Keratinocyte (primary cell): ENCODE measurements at regions not wholly inside any gene's neighbourhood (a gene's known extent, or its start where the extent isn't known, plus 50 kb on each side); places are given as distances from the start of the nearest gene placed in this dataset.

Experiments
- DNase-seq: peaks from one replicate; pipeline ENCODE4 v3.0.0-alpha.2; 2011; ENCODE audit warnings: low read depth, missing footprints, low spot score
- FAIRE-seq: peaks from 2 replicates; lab custom pipeline; 2011; peaks lifted over from hg19 to GRCh38; lab: Jason Lieb, UNC
- H2AFZ ChIP-seq: 2 replicates; pipeline ENCODE4 v1.6.0; 2012; ENCODE audit warnings: low read length, control low read depth, inconsistent platforms; ENCODE audit not compliant: control insufficient read depth
- H3K27ac ChIP-seq: 2 replicates; pipeline ENCODE4 v1.5.1; 2011; ENCODE audit warnings: low read length; ENCODE audit not compliant: control insufficient read depth, insufficient read depth
- H3K27me3 ChIP-seq: 3 replicates; pipeline ENCODE4 v1.6.0; 2011; ENCODE audit warnings: low read length; ENCODE audit not compliant: control insufficient read depth, insufficient read depth; ENCODE audit errors: extremely low read depth
- H3K36me3 ChIP-seq, 2 experiments: 2 replicates in 1 of 2; 3 replicates in 1 of 2; pipeline ENCODE4 v1.5.1; 2011; ENCODE audit warnings: low read length in 2 of 2, mild to moderate bottlenecking in 1 of 2; ENCODE audit not compliant: control insufficient read depth in 2 of 2, insufficient read depth in 2 of 2; ENCODE audit errors: extremely low read depth in 1 of 2
- H3K4me1 ChIP-seq: 3 replicates; pipeline ENCODE4 v1.5.1; 2011; ENCODE audit warnings: low read length; ENCODE audit not compliant: control insufficient read depth, insufficient read depth; ENCODE audit errors: extremely low read depth
- H3K4me2 ChIP-seq: 3 replicates; pipeline ENCODE4 v1.6.0; 2011; ENCODE audit warnings: low read depth, low read length; ENCODE audit not compliant: control insufficient read depth, insufficient read depth; ENCODE audit errors: extremely low read depth
- H3K4me3 ChIP-seq, 3 experiments: fragments of 200-600 bp in 1 of 3; sonication (generic) in 1 of 3; 2 replicates in 2 of 3; 3 replicates in 1 of 3; pipeline ENCODE4 v1.5.1; 2011 to 2016; ENCODE audit warnings: low read length in 3 of 3, mild to moderate bottlenecking in 3 of 3, control low read depth in 2 of 3, inconsistent platforms in 1 of 3, low read depth in 1 of 3, mixed read lengths in 1 of 3, mixed run types in 1 of 3, moderate library complexity in 1 of 3; ENCODE audit not compliant: control insufficient read depth in 2 of 3, insufficient read depth in 2 of 3; ENCODE audit errors: extremely low read depth in 1 of 3
- H3K79me2 ChIP-seq: 2 replicates; pipeline ENCODE4 v1.6.0; 2012; ENCODE audit warnings: low read length; ENCODE audit not compliant: control insufficient read depth, insufficient read depth
- H3K9ac ChIP-seq: 3 replicates; pipeline ENCODE4 v1.6.0; 2011; ENCODE audit warnings: low read length; ENCODE audit not compliant: control insufficient read depth, insufficient read depth; ENCODE audit errors: extremely low read depth
- H3K9me1 ChIP-seq: 3 replicates; pipeline ENCODE4 v1.6.0; 2011; ENCODE audit warnings: low read length; ENCODE audit not compliant: control insufficient read depth, insufficient read depth; ENCODE audit errors: extremely low read depth
- H3K9me3 ChIP-seq: 2 replicates; pipeline ENCODE4 v1.5.1; 2012; ENCODE audit warnings: low read depth, low read length; ENCODE audit not compliant: control insufficient read depth
- H4K20me1 ChIP-seq: 3 replicates; pipeline ENCODE4 v1.6.0; 2011; ENCODE audit warnings: low read length; ENCODE audit not compliant: control insufficient read depth, insufficient read depth; ENCODE audit errors: extremely low read depth
- CTCF ChIP-seq, 3 experiments: IDR thresholded peaks in 1 of 3; conservative IDR thresholded peaks in 1 of 3; optimal IDR thresholded peaks in 1 of 3; 2 replicates in 2 of 3; 3 replicates in 1 of 3; pipeline versions ENCODE3 to v1.5.1; 2011; ENCODE audit warnings: low read length in 3 of 3, mild to moderate bottlenecking in 3 of 3, moderate library complexity in 2 of 3, control low read depth in 1 of 3, inconsistent platforms in 1 of 3; ENCODE audit not compliant: insufficient read depth in 2 of 3; ENCODE audit errors: extremely low read depth in 1 of 3
- EZH2 ChIP-seq: IDR thresholded peaks from one replicate; pipeline ENCODE4 v1.6.1; 2012; ENCODE audit warnings: inconsistent platforms, mild to moderate bottlenecking, low read length, moderate library complexity
- dilution Hi-C: fragments of 300-500 bp; cut with MboI; formaldehyde crosslinking; loops from one replicate; pipeline ENCODE4 v1.7.0; 2020; ENCODE audit warnings: low sequenced_read_pairs; ENCODE audit not compliant: extremely low pct_ligation_motif_present

GRCh38 chr1:244291236-244292201, 160.2 kb downstream of the ADSS2 start:
- H3K9me1 ChIP-seq: no peaks in the 10 kb centered on the region
- no peak for FAIRE-seq
- no peak overlapping the region for H3K27ac ChIP-seq
- no peak overlapping the region for H2AFZ ChIP-seq
- H3K27me3 ChIP-seq: no peaks in the 10 kb centered on the region
- H3K4me2 ChIP-seq: no peak overlapping the region
- no peaks in the 10 kb centered on the region for H4K20me1 ChIP-seq
- dilution Hi-C loops: no loop called here
- no peak overlapping the region for H3K4me3 ChIP-seq
- no peak overlapping the region for H3K9ac ChIP-seq
- H3K4me1 ChIP-seq: no peaks in the 10 kb centered on the region
- no peaks in the 10 kb centered on the region for H3K9me3 ChIP-seq
- H3K79me2 ChIP-seq: no peaks in the 10 kb centered on the region
- no peak for TF ChIP-seq CTCF (optimal IDR thresholded peaks at IDR 0.05 in 1 of 3, IDR thresholded peaks at IDR 0.05 in 1 of 3, conservative IDR thresholded peaks at IDR 0.05 in 1 of 3; ENCODE audit: extremely low read depth in 1 of 3, insufficient read depth in 2 of 3, low read length in 3 of 3)
- TF ChIP-seq EZH2: no peak
- H3K36me3 ChIP-seq: no peaks in the 10 kb centered on the region
- DNase-seq: no peak

- Histone ChIP-seq H3K27ac (no peak overlapping the region), H3K27me3 (no peaks in the 10 kb centered on the region), H3K9me1 (no peaks in the 10 kb centered on the region), H3K4me3 (no peak overlapping the region), H3K9ac (no peak overlapping the region), H3K4me2 (no peak overlapping the region), H4K20me1 (no peaks in the 10 kb centered on the region), H2AFZ (no peak overlapping the region), H3K79me2 (no peaks in the 10 kb centered on the region), H3K36me3 (no peaks in the 10 kb centered on the region), H3K4me1 (peaks cover 4% of the 10 kb centered on the region), H3K9me3 (no peaks in the 10 kb centered on the region)
- TF ChIP-seq CTCF (optimal IDR thresholded peaks at IDR 0.05 in 1 of 3, IDR thresholded peaks at IDR 0.05 in 1 of 3, conservative IDR thresholded peaks at IDR 0.05 in 1 of 3; ENCODE audit: extremely low read depth in 1 of 3, insufficient read depth in 2 of 3, low read length in 3 of 3): no peak
- TF ChIP-seq EZH2: no peak
- dilution Hi-C loops: no loop called here
- no peak for FAIRE-seq
- no peak for DNase-seq
Measured at GRCh38 chr1:244294599-244295224, 157.0 kb downstream of the ADSS2 start.
